ENCODE measurements at regions not wholly inside any gene's neighbourhood (a gene's known extent, or its start where the extent isn't known, plus 50 kb on each side); places are given as distances from the start of the nearest gene placed in this dataset.
"Not testable (repeated sequence)": the region's sequence is repeated elsewhere in the genome, so short reads cannot be mapped to it uniquely, and the experiment has no call there.

- TF ChIP-seq RAD21 (IDR thresholded peaks at IDR 0.05); EGR1 (IDR thresholded peaks at IDR 0.05; ENCODE audit: low read depth in 2 of 2); CTCF (IDR thresholded peaks at IDR 0.05; ENCODE audit: low read depth, low read length, missing input control); ATF3 (IDR thresholded peaks at IDR 0.05): not testable (repeated sequence)
Measured at GRCh38 chr5:98393205-98393604, 380.3 kb upstream of the RGMB start.

Measured in liver (tissue), 3 donors.